GM21423 (cell line): ENCODE measurements at regions not wholly inside any gene's neighbourhood (a gene's known extent, or its start where the extent isn't known, plus 50 kb on each side); places are given as distances from the start of the nearest gene placed in this dataset.

Experiments
- ATAC-seq: cut with Tn5 transposase; IDR thresholded peaks from one replicate; pipeline ENCODE4 v1.9.1; 2021; ENCODE audit warnings: mild to moderate bottlenecking, moderate library complexity; ENCODE audit not compliant: unreplicated experiment

DNA sequence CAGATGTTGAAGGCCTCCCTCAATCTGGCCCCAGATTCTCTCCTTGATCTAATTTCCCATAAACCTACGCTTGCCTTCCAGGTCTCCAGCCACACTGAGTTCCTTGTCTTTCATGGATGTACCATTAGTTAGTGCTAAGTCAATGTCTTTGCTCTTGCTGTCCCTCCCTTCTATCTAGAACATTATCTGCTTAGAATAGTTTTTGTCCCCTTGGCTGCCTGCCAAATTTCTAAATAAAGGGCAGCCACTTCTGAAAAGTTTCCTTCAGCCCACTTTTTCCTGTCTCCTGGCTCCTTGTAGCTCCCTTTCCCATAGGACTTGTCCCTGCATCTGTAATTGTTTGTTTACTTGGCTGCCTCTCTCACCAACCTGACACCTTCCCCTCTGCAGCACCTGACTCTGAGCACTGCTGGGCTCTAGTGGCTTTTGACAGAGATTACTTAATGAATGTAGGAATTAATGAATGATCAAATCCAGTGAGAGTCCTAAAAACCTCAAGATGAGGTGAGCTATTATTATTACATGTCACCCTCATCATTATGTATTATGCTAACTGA, 58.3 kb downstream of the CXCL12 start:
- no peak for ATAC-seq

DNA sequence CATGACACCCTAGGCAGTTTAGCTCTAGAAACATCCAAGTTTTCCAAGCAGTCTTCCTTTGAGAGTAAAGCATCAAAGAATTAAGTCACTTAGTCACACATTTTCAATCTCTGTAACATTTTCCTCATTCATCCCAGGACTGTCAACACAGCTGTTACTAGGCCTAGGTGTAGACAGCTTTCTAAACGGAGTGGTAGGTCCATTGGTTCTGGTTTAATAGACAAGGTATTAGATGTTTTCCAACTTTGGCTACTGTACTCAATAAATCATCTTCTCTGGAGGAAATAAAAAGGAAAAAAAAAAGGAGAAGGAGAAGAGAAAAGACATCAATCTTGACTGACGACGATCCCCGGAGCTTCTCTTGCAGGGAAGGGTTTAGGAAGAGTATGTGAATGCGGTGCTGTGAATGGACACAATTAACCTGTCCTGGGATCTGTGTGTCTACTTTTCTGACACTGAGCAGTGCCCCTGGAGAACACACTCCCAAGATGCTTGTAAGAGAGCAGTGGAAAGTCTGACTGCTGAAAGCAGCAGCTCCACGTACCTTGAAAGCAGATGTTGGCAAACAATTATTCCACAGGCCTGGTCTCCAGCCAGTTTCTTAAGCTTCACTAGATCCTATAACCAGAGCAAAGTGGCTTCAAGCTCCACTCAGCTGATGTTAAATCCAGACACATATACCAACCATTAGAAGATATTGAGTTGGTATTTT, 59.1 kb downstream of the CXCL12 start:
- no peak for ATAC-seq

DNA sequence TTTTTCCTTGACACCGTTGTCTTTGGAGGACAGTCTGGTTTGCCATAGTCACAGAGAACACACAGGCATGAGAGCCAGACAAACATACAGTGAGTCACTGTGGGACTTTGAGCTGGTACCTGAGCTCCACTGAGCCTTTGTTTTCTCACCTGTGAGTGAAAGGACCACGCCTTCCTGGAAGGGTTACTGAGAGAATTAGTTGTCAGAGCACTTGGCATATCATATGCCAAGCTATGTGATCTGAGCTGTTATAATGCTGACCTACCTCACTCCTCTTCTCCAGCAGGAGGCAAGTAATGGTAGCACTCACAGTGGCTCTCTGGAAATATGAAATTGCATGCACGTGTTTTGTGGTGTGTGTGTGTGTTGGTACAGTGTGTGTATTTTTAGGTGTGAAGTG, 59.7 kb downstream of the CXCL12 start:
- ATAC-seq = no peak

DNA sequence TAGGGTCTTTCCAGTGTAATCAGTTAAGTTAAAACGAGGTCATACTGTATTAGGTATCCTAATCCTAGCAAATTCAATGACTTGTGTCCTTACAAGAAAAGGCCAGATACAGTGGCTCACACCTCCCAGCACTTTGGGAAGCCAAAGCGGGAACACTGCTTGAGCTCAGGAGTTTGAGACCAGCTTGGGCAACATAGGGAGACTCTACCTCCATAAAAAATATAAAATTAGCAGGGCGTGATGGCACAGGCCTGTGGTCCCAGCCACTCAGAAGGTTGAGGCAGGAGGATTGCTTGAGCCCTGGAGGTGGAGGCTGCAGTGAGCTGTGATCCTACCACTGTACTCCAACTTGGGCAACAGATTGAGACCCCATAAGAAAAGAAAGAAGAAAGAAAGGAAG, 61.1 kb downstream of the CXCL12 start:
- ATAC-seq = no peak

DNA sequence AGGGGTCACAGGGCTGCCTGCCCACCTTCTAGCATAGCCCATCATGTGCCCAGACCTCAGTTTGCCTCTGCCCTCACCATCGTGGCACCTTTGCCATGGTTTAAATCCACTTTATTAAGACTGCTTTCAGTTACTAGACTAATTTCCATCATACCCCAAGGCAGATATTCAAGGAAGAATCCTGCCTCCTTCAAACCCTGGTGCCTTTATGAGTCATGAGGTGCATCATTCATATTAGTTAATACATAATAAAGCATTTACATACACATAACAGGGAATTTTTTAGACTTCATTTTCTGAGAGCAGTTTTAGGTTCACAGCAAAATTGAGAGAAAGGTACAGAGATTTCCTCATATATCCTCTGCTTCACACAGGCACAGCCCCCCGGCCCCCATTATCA, 62.8 kb downstream of the CXCL12 start:
- ATAC-seq = no peak

DNA sequence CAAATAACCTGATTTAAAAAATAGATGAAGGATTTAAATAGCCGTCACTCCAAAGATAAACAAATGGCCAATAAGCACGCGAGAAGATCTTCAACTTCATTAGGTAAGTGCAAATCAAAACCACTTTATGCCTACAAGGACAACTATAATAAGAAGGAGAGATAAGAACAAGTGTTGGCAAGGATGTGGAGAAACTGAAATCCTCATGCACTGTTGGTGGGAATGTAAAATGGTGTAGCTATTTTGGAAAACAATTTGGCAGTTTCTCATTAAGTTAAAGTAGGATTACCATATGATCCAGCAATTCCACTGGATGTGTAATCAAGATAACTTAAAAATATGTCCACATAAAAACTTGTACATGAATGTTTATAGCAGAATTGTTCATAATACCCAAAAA, 64.1 kb downstream of the CXCL12 start:
- ATAC-seq = no peak

DNA sequence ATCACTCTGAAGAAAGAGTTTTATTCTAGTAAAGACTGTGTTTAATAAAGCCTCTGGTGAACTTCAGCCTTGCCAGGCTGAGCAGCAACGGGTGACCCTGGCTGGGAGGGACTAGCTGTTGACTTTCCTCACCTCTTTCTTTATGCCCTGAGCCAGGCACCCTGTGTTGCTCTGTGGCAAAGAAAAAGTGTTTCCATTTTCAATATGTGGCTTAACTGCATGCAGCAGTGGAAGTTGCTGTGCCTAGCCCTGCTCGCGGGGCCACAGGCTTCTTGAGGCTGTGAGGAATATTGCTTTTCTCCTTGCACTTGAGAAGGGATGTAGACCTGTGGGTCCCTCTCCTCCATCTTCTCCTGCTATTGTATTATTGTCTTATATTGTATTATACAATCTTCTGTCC, 67.0 kb downstream of the CXCL12 start:
- ATAC-seq = no peak

DNA sequence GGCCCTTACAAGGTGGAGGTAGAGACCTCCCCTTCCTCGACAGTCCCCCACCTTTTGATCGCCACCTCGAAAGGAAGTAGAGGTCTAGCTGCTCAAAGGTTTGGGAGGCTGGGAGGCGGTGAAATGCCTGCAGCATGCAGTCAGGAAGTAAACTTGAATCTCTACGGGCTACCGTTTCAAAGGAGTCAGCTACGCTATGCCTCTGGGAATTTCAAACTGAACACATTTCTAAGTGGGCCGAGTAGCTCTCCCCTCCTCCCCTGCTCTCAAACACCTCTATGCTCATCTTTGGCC, 68.0 kb downstream of the CXCL12 start:
- ATAC-seq = no peak

DNA sequence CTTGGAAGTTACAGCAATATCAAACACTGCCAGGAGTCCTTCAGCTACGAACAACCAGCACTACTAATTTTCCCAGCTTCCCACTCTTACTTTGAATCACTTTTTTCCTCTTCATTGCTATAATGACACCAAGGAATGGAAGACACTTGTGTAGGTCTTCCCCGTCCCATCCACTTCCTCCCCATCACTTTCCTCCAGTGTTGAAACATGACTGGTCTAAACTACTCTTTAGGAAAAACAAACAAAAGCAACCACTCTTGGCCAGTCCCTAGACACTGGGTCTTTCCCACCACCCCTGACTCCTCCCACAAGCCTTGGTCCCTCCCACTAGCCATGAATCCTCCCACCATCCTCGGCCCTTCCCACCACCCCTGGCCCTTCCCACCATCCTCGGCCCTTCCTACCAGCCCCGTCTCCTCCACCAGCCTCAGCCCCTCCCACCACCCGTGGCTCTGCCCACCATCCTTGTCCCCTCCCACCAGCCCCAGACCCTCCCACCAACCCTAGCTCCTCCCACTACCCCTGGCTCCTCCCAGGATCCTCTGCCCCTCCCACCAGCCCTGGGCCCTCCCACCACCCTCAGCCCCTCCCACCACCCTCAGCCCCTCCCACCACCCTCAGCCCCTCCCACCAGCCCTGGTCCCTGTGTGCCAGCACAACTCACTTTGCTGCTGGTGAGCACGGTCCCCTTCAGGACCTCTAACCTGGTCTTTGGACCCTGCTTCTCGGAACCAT, 68.5 kb downstream of the CXCL12 start:
- ATAC-seq = no peak

DNA sequence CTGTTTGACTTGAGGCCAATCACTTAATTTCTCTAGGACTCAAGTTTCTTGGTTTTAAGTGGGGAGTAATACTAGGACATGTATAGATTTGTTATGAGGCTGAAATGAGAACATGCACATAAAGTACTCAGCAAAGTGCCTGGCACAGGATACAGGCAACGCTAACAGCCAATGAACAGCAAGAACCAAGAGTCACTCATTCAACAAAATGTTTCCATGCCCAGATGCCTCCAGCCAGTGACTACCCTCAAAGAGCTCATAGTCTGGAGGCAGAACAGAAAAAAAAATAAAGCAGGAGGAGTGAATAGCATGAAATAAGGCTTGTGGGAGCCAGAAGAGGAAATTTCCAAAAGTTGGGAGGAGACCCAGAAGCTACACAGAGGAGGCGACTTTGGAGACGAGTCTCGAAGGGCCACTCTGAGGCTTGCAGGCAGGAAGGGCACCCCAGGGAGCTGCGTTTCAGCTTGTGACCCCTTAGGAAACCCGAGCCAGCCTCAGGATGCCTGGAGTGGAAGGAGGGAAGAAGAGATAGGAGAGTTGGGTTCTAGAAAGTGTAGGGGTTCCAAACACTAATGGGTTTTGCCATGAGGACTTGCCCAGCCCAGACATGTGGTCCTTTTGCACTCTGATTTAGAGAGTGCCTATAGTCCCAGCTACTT, 70.0 kb downstream of the CXCL12 start:
- no peak for ATAC-seq

DNA sequence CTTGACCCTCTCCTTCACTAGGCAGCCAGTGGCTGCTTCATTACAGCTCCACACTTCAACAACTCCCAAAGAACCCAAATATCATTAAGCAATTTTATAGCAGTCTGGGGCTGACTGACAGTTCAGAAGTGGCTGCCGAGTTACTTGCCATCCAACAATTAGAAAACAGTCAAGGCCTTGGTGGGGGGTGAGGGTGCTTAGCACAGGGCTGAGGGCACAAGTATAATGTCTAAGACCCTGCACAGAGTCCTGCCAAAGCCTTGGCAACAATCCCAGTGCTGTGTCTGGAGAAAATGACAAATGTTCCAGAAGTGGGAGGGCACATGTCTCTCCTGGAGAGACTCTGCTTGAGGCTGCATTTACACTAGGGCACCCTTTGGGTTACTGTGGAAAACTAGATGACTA, 71.1 kb downstream of the CXCL12 start:
- no peak for ATAC-seq

DNA sequence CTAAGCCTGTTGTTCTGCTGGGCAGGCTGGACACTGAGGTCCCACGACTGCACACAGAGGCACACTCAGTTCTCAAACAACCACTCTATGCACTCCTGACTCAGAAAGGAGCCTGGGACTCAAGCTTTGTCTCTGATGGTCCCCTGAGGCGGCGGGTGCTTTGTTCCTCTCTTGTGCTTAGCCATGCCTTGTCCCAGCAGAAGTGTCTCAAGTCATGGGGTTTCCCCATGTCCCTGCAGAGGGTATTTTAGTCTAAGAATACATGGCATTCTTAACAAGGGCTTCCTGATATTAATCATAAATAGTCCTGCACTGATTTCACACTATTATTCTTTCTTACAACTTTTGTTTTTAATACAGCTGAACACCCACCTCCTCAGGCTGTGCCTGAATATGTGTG, 72.5 kb downstream of the CXCL12 start:
- ATAC-seq = no peak

DNA sequence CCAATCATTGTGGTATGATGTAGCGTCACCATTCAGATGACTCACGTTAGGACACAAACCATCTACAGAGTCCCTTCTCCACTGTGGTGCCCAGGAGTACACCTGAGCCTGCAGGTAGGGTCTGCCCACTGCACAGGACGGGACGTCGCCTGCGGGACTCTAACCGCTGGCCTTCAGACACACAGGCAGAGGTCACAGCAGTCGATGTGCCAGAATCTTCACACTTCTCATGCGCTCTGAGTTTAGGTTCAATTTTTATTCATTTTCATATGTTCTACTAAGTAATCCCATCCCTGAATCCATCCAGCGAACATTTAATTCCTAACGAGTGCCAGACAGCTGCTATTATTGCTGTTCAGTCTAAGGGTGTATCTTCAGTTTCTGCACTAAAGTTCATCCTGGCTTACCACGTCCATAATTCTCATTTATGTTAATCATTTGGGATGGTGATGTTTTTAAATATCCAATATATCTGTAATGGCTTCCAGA, 73.3 kb downstream of the CXCL12 start:
- no peak for ATAC-seq

DNA sequence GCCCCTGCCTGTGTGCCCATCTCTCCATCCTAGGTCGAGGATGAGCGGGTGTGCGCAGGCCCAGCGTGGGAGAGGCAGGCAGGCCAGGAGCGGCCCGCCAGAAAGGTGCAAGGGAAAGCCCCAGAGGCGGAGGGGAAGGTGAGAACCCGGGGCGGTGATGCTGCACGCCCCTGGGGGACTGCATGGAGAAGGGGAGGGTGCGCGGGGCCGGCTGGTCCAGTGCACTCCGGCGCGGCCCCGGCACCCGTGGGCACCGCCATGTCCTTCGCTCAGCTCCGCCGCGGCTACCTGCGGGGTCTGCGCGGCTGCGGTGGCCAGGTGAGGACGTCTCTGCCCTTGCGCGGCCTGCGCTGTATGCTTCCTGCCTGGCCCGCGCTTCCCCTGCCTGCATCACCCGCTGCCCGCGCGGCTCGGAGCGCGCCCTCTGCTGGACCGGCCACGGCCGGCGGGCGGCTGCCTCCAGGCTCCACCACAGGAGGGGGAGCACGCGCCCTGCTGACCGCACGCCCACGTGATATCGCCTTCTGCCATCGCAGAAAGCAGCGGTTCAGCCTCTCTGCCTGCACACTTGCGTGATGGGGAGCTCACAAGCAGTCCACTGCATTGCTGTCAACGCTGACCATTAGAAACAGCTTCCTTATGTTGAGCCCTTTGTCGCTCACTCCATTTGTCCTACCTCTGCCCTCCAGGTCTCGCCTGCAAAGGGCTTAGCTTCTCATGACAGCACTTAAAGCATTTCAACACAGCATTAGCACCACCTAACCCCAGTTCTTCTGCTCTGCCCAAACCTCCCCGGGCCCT, 73.9 kb downstream of the CXCL12 start:
- ATAC-seq = peak; percentile 92

DNA sequence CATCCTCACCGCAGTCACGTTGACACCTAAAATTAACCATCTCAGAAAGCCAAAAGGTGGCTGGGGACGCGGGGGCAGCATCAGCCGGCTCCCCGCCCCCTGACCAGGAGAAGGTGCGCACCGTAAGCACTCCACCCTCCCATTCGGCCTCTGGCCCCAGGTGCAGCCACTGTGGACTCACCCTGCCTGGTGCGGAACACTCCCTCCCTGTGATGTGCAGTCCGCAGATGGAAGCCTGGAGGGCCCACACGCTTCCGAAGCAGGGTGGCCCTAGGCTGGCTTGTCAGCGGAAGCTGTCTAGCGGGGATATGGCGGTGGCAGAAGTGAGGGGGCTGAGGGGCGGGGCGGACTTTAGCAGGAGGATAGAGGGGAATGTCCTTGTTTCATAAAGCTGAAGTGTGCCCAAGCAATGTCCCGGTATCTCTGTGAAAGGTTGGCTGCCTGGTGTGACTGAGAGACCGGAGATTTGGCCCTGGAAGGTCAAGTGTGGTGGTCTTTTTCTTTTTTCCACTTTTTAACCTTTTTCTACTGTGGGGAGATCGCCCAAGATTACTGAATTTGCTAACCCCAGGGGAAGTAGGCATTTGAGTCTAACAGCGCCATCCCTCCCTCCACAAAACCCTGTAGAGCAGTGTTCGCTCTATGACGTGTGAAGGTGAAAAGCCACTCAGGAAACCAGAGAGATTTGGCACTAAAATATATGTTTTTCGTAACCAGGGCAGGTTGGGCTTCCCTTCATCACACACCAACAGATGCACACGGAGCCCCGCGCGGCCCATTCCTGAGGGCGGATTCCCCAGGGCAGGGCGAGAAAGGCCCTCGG, 74.7 kb downstream of the CXCL12 start:
- ATAC-seq = no peak

DNA sequence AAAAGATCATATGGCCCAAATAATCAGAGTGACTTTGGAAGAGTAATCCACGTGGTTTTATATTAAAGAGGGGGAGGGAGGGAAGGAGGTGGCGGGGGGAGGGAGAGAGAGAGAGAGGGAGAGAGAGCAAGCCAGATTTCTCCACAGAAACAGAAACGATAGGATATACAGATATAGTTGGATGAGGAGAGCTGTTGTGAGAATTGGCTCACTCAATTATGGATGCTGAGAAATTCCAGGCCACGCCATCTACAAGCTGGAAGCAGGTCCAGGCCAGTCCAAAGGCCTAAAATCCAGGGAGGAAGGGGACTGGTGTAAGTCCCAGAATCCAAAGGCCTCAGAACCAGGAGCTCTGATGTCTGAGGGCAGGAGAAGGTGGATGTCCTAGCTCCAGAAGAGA, 75.5 kb downstream of the CXCL12 start:
- ATAC-seq = no peak

DNA sequence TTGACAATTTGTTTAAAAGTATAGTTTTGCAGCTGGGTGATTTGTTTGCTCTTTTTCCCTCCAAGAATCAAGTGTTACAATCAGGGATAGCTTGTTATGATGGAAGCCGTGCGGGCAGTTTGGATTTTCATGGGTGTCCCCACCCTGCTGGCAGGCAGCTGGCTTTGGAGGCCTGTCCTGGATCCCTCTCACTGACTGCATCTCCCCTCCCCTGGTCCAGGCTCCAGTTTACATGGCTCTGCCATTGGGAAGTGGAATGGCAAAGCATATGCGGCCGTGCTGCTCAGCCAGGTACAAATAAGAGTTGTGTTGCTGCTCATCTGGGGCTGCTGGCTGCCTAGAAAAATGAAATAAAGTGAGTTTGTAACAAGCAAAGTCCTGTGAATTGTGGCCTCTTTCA, 76.0 kb downstream of the CXCL12 start:
- no peak for ATAC-seq

DNA sequence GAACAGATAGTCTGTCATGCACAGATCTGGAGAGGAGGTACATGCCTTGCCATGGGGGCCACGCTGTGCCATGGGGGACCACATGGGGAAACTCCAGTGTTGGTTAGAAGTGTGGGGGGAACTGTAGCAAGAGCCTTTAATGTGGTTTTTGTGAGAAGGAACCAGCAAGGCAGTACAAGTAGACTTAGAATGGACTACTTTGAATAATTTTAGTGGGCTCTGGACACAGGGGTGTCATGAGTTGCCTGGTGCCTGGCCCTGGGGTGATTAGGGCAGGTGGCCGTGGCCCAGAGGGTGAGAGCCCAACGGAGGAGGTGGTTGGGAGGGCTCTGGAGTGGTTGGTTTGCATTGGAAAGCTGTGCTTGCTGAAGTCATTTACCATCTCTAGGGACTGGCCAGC, 77.2 kb downstream of the CXCL12 start:
- ATAC-seq = no peak

DNA sequence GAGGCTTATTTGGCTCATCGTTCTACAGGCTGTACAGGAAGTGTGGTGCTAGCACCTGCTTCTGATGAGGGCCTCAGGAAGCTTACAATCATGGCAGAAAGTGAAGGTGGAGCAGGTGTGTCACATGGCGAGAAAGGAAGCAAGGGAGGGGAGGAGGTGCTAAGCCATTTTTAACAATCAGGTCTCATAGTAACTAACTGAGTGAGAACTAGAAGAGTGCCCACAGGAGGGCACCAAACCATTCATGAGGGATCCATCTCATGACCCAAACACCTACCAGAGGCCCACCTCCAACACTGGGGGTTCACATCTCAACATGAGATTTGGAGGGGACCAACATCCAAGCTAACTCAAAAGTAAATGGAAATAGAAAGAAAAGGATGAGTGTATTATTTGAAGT, 78.1 kb downstream of the CXCL12 start:
- ATAC-seq = no peak

DNA sequence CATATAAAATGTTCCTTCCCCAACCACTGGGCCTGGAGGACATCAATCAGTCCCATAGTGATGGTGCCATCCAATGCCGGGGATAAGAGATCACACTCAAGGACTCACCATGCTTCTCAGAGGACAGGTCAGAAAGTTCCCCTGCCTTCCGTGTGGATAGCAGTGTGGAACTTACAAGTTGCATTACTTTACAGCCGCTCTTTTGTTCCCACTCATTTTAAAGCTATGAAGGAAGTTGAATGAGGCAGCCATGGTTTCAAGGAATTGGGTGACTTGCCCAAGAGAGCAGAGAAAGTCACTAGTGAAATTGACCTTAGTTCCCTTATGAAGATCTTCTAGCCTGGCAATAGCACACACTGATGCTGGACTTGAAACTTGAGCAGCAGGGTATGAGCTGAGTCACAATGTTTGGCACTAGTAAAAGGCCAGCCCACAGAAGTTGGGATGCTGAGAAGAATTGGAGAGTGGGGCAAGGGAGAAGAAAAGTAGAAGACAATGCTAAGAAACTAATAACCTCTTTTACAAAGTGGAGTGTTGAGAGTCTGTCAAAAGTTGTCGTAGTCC, 78.7 kb downstream of the CXCL12 start:
- no peak for ATAC-seq
